LHCN-M2 (cell line): ENCODE measurements at regions not wholly inside any gene's neighbourhood (a gene's known extent, or its start where the extent isn't known, plus 50 kb on each side); places are given as distances from the start of the nearest gene placed in this dataset.

Experiments
- DNase-seq: peaks from one replicate; pipeline ENCODE4 v3.0.0-alpha.2; 2012; ENCODE audit warnings: low read depth

DNA sequence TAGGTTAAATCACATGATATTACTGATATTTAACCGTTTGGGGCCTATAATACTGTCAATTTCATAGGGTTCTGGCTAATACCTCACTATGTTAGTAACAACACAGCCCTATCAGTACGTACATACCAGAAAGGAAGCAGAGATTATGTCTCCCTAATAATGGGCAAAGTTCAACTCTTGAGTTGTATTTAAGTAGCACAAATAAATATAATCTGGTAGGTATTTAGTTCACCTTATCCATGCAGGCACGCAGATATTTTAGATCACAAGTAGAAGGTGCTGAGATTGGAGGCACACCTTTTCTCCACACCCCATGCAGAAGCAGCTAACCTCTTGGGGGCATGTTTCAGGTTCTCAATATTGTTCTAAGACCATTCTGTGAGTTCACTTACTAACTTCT, 118.9 kb downstream of the IRS1 start:
- DNase-seq = no peak

GRCh38 chr2:226679389-226680065, 120.1 kb downstream of the IRS1 start:
- no peak for DNase-seq

GRCh38 chr2:226678422-226678821, 121.2 kb downstream of the IRS1 start:
- no peak for DNase-seq

- no peak for DNase-seq
These were observed 122.5 kb downstream of the IRS1 start for GRCh38 chr2:226677080-226677479.

- DNase-seq = no peak
These were observed 123.0 kb downstream of the IRS1 start for GRCh38 chr2:226676618-226677017.

GRCh38 chr2:226674123-226674522, 125.5 kb downstream of the IRS1 start:
- no peak for DNase-seq

DNA sequence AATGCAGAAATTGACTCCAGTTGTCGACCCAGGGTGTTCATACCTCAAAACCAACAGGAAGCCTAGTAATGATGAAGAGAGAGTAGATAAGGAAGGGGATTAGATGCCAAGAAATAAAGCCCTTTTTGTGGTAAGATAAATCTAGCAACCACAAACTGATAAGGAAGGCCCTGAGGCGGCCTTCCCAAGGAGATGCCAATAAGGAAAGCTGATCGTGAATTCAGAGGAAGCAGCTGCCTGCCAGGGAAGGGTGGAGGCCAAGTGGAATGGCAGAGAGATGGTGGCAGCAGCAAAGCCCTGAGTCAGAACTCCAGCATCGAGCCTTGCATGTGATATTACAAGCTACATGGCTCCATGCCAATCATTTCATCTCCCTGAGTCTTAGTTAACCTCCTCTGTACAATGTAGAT, 126.3 kb downstream of the IRS1 start:
- peak; percentile 87 for DNase-seq

GRCh38 chr2:226671141-226671676, 128.4 kb downstream of the IRS1 start:
- no peak for DNase-seq

- DNase-seq = no peak
These were observed 129.7 kb downstream of the IRS1 start for GRCh38 chr2:226669905-226670304.

DNA sequence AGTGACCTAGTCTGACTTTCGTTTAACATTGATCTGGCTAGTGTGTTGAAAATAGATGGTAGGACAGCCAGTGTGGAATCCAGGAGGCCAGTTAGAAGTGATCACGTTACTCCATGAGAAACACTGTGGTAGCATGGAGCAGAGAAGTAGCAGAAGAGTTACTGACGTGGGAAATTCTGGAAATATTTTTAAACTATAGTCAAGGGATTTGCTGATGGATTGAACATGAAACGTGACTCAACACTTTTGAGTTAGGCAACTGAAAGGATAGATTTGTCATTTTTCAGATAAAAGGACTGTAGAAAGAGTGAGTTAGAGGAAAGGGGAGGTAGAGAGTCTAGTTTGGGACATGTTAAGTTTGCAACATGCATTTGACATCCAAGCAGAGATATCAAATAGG, 130.4 kb downstream of the IRS1 start:
- no peak for DNase-seq

DNA sequence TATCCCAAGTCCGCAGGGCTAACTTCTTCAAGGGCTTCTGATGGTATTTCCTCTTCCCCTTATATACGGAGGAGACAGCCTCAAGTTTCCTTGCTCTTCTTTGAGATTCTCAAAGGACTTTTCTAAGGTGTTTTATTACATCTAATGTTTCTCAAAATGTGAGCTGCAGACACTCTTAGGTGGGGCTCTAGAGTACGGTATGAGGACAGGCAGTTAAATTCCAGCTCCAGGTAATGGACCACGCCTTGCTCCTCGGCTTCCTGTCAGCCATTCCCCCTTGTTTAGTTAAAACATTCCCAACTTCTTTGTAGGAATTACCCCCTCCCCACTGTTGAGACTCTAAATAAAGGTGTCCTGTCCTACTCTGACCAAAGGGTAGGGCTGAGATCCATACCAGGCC, 131.9 kb downstream of the IRS1 start:
- DNase-seq = no peak

GRCh38 chr2:226665306-226665831, 134.3 kb downstream of the IRS1 start:
- peak; percentile 59 for DNase-seq

DNA sequence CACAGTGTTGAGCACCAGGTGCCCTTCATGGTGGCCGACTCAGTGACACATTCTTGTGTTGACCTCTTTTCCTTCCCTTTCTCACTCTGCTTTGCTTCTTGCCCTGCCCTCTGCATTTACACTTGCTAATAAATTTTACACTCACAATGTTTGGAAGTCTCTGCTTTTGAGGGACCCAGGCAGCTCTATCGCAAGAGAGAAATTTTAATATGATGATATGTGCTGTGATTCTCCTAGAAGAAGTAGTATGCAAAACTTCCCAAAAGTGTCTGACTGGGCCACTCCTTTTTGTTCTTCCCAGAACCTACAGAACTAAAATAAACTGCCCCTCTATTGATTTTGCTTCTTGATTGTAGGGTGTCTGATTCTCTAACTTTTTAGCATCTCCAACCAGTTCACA, 135.0 kb downstream of the IRS1 start:
- DNase-seq = no peak

DNA sequence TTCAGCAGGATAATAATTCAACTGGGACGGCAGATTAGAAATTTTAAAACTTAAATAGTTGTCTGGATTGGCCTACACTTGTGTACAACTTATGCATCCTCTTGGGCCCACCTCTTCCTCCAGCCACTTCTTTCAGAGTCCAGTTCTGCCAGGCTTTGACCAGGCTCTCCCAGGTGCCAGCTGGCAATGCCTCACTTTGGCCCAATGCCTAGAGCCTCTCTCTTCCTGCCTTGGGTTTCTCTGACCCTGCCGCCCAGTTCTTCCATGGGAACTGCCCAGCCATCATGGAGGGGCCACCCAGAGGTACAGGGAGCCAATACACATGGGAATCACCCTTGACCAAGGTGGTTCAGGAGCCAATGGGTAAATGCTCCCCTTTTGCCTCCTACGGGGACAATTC, 135.5 kb downstream of the IRS1 start:
- no peak for DNase-seq

DNA sequence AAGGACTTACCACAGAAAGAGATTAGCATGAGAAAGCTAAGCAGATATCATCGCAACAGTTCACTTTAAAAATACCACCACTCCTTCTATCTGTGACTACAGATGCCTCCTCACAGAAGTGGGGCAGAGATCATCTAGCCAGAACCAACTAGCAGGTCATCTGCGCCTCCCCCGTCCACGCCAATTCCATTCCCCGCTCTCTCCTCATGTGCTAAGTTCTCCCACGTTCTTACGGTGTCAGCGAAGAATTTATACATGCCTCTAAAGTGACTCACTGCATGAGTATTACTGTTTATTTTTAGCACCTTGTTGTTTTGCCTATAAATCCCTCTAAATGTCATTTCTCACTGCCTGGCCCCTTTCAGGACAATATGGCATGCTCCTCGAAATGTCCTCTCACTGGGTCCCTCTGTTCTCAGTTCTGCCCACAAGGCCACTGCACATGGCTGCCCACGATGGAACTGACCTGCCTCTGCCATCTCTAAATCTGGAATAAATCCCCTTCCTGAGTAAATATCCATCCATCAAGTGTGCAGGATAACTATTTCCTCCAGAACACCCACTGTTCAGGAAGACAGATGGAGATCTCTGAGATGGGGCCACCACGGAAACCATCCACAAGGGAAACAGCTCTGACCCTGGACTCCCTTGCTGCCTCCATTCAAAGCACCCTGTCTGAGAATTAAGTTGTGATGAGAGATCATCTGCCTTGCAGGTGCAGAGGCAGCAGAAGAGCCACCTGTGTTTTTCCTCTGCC, 137.7 kb downstream of the IRS1 start:
- peak; percentile 95 for DNase-seq

DNA sequence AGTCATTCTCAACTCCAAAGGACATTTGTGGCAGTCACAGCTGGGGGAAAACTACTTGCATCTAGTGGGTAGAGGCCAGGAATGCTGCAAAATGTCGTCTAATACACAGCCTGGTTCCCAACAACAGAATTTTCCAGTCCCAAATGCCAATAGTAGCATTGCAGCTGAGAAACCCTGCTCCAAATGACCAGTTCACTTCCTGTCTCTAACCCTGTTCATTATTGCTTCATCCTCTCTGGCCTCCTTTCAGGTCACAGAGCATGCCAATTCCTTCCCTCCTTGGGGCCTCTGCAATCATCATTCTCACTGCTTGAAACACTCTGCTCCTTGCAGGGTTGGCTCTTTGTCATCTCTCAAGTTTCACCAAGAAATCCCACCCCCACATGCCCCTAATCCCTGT, 139.1 kb downstream of the IRS1 start:
- DNase-seq = peak; percentile 71

- DNase-seq = no peak
These were observed 139.5 kb downstream of the IRS1 start for GRCh38 chr2:226660124-226660523.

- DNase-seq = no peak
These were observed 140.2 kb downstream of the IRS1 start for GRCh38 chr2:226659410-226659809.

DNA sequence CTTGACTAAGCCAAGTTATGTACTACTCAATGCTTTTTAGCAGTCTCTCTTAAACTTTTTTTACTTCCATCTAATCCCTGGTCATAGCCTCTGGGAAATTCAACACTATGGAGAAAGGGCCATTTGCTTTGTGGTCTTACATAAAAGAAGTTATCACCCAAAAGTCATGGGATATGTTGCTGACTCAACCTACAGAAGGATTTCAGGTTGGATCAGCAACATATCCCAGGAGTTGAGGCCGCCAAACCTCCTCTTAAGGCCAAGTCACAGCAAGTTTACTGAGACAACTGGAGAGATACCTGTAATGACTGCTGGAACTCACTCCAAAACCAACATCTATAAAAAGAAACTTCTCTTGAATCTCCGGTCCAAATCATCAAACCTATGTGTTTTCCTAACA, 141.1 kb downstream of the IRS1 start:
- DNase-seq = no peak

DNA sequence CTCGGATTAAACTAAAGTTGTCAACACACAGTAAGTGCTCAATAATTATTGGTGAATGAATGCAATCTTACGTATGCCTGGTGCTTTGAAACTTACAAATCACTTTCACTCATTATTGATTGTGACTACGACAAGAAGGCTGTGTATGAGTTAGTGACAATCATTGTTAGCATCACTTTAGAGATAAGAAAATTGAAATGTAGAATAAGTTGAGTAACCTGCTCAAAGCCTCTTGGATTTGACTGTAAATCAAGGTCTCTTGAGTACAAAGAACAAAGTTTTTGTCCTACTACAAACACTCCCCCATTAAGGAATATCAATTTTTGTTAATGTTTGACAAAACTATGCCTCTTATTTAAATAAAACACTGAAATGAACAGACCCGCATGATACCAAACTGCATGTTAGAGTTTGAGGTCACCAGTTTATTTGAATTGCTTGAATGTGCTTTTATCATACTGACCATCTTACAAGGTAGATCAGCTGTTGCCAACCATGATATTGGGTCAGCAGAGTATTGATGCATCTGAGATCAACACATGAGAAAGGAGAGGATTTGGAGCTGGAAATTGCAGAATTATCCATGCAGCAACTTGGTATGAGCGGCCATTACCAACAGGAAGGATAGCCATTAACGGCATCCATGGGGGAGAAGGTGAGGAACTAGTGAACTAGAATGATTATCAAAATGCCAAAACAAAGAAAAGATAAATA, 142.1 kb downstream of the IRS1 start:
- DNase-seq = no peak

GRCh38 chr2:226656367-226656766, 143.3 kb downstream of the IRS1 start:
- no peak for DNase-seq

DNA sequence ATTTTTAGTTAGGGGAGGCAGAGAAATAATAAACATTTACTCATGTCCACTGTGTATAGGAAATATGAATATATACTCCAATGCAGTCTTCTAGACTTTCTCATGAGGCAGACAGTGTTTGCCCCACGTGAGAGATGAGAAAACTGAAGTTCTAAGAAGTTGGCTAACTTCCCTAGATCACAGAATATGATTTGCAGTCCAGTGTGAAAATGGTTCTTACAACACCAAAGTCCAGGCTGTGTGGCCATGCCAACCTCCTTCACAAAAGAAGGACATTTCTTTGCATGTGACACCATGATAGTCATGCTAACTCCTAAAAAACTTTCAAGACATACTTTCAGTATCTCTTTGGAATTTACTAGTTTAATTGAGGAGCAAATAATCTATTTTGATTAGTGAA, 143.7 kb downstream of the IRS1 start:
- no peak for DNase-seq
